K562 (cell line): ENCODE measurements at regions not wholly inside any gene's neighbourhood (a gene's known extent, or its start where the extent isn't known, plus 50 kb on each side); places are given as distances from the start of the nearest gene placed in this dataset.

Experiments
- BCL6 ChIP-seq: fragments of 250-450 bp; sonication (Bioruptor Pico); IDR thresholded peaks from 2 replicates; pipeline ENCODE4 v1.4.0; 2020
- BCLAF1 ChIP-seq, 2 experiments: fragments of 450-650 bp in 1 of 2; IDR thresholded peaks; 2 replicates each; pipeline ENCODE4 v1.6.1; 2011 to 2017; ENCODE audit warnings: low read depth in 2 of 2, antibody characterized with exemption in 1 of 2, borderline replicate concordance in 1 of 2, low read length in 1 of 2, mild to moderate bottlenecking in 1 of 2, mixed read lengths in 1 of 2; ENCODE audit not compliant: control insufficient read depth in 1 of 2
- BCOR ChIP-seq: fragments of 450-650 bp; IDR thresholded peaks from 2 replicates; pipeline ENCODE4 v1.6.1; 2016
- CBFB ChIP-seq: sonication (generic); formaldehyde crosslinking; IDR thresholded peaks from 2 replicates; pipeline ENCODE4 v1.4.0; 2020; ENCODE audit warnings: mild to moderate bottlenecking, missing genetic modification reagents
- FOXP1 ChIP-seq: sonication (generic); formaldehyde crosslinking; IDR thresholded peaks from 2 replicates; pipeline ENCODE4 v1.8.0; 2022; ENCODE audit warnings: mild to moderate bottlenecking, missing genetic modification reagents
- HCFC1 ChIP-seq: IDR thresholded peaks from 2 replicates; pipeline ENCODE4 v1.6.1; 2012; ENCODE audit warnings: low read depth, low read length, improper control_type of control experiment
- HDAC8 ChIP-seq: fragments of 450-650 bp; IDR thresholded peaks from 2 replicates; pipeline ENCODE4 v1.6.1; 2016; ENCODE audit warnings: mild to moderate bottlenecking, missing genetic modification characterization, moderate library complexity, missing compliant biosample characterization
- HEY1 ChIP-seq: fragments of 250-450 bp; sonication (Bioruptor Pico); IDR thresholded peaks from 2 replicates; pipeline ENCODE4 v1.5.0; 2020; ENCODE audit warnings: mild to moderate bottlenecking, moderate library complexity, borderline replicate concordance
- HMBOX1 ChIP-seq: sonication (generic); IDR thresholded peaks from 2 replicates; pipeline ENCODE4 v1.6.1; 2016
- NEUROD1 ChIP-seq: fragments of 150-350 bp; IDR thresholded peaks from 2 replicates; pipeline ENCODE4 v1.6.1; 2014; ENCODE audit warnings: borderline replicate concordance, low read length, low read depth; ENCODE audit not compliant: partially characterized antibody
- PKNOX1 ChIP-seq: fragments of 450-650 bp; IDR thresholded peaks from 2 replicates; pipeline ENCODE4 v1.6.1; 2016
- PML ChIP-seq: IDR thresholded peaks from 2 replicates; pipeline ENCODE4 v1.6.1; 2012; ENCODE audit warnings: low read length, inconsistent platforms
- POLR2AphosphoS2 ChIP-seq: IDR thresholded peaks from 2 replicates; pipeline ENCODE4 v1.6.1; 2012; ENCODE audit warnings: low read length, improper control_type of control experiment
- POLR3A ChIP-seq: IDR thresholded peaks from 2 replicates; pipeline ENCODE4 v1.6.1; 2011; ENCODE audit warnings: borderline replicate concordance, mild to moderate bottlenecking, moderate library complexity; ENCODE audit not compliant: insufficient read length, insufficient read depth; ENCODE audit errors: extremely low read depth
- SMARCC2 ChIP-seq: fragments of 450-650 bp; IDR thresholded peaks from 2 replicates; pipeline ENCODE4 v1.6.1; 2017; ENCODE audit warnings: antibody characterized with exemption, moderate library complexity, mild to moderate bottlenecking, low read depth
- SRF ChIP-seq, 2 experiments: fragments of 250-450, 450-650 bp in 1 of 2; sonication (Bioruptor Pico) in 1 of 2; sonication (generic) in 1 of 2; formaldehyde crosslinking; IDR thresholded peaks; 2 replicates each; pipeline versions ENCODE4 v1.5.0 to v1.5.1; 2020 to 2022; ENCODE audit warnings: mild to moderate bottlenecking in 1 of 2, missing genetic modification reagents in 1 of 2
- SRSF9 ChIP-seq: fragments of 200-400 bp; formaldehyde crosslinking; IDR thresholded peaks from 2 replicates; pipeline ENCODE4 v1.6.1; 2017; ENCODE audit warnings: low read depth, low read length, borderline replicate concordance
- TAF1 ChIP-seq: IDR thresholded peaks from 2 replicates; pipeline ENCODE4 v1.6.1; 2011; ENCODE audit warnings: mild to moderate bottlenecking, low read length, moderate library complexity; ENCODE audit not compliant: insufficient read depth, control insufficient read depth, severe bottlenecking; ENCODE audit errors: extremely low read depth
- XRCC3 ChIP-seq: fragments of 450-650 bp; IDR thresholded peaks from 2 replicates; pipeline ENCODE4 v1.6.1; 2017; ENCODE audit warnings: mild to moderate bottlenecking, moderate library complexity
- ZC3H4 ChIP-seq: sonication (generic); formaldehyde crosslinking; IDR thresholded peaks from 2 replicates; pipeline ENCODE4 v1.9.0; 2021; ENCODE audit warnings: missing genetic modification reagents, borderline replicate concordance
- ZNF174 ChIP-seq: fragments of 250-450 bp; sonication (Bioruptor Pico); IDR thresholded peaks from 2 replicates; pipeline ENCODE4 v1.4.0; 2020; ENCODE audit warnings: mild to moderate bottlenecking
- ZNF316 ChIP-seq: fragments of 450-650 bp; IDR thresholded peaks from 2 replicates; pipeline ENCODE4 v1.6.1; 2016
- ZNF583 ChIP-seq: fragments of 250-450 bp; sonication (Bioruptor Pico); IDR thresholded peaks from 2 replicates; pipeline ENCODE4 v1.4.0; 2020
- TF ChIP-seq, protein P1 (sequence below): fragments of 450-650 bp; IDR thresholded peaks from 2 replicates; pipeline ENCODE4 v1.6.1; 2017; ENCODE audit warnings: antibody characterized with exemption

- peak; percentile 62; the same call in 1 of the 2 replicates for TF ChIP-seq BCOR
- TF ChIP-seq ZNF316, result no peak
- TF ChIP-seq HDAC8 (tag), result no peak
- no peak for TF ChIP-seq SRSF9
- TF ChIP-seq HEY1 (CRISPR knock-in tag), result 0 out of 2 replicates have a peak, but pooled peaks have one; percentile 42
- TF ChIP-seq PML, result no peak
- no peak for TF ChIP-seq FOXP1 (CRISPR knock-in tag)
- no peak for TF ChIP-seq BCL6
- no peak for TF ChIP-seq ZNF583
- peak; percentile 32; the same call in 1 of the 2 replicates for TF ChIP-seq PKNOX1
- no peak for TF ChIP-seq POLR2AphosphoS2
- TF ChIP-seq, protein P1, sequence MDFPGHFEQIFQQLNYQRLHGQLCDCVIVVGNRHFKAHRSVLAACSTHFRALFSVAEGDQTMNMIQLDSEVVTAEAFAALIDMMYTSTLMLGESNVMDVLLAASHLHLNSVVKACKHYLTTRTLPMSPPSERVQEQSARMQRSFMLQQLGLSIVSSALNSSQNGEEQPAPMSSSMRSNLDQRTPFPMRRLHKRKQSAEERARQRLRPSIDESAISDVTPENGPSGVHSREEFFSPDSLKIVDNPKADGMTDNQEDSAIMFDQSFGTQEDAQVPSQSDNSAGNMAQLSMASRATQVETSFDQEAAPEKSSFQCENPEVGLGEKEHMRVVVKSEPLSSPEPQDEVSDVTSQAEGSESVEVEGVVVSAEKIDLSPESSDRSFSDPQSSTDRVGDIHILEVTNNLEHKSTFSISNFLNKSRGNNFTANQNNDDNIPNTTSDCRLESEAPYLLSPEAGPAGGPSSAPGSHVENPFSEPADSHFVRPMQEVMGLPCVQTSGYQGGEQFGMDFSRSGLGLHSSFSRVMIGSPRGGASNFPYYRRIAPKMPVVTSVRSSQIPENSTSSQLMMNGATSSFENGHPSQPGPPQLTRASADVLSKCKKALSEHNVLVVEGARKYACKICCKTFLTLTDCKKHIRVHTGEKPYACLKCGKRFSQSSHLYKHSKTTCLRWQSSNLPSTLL, result no peak
- TF ChIP-seq HMBOX1, result peak; percentile 98
- no peak for TF ChIP-seq XRCC3
- TF ChIP-seq ZC3H4 (CRISPR knock-in tag), result no peak
- TF ChIP-seq TAF1, result no peak
- TF ChIP-seq NEUROD1, result no peak
- TF ChIP-seq BCLAF1 (IDR thresholded peaks at IDR 0.05; ENCODE audit: borderline replicate concordance in 1 of 2, control insufficient read depth in 1 of 2, low read depth in 2 of 2, low read length in 1 of 2), result no peak
- no peak for TF ChIP-seq POLR3A
- TF ChIP-seq CBFB (CRISPR knock-in tag), result no peak
- TF ChIP-seq ZNF174 (CRISPR knock-in tag), result no peak
- no peak for TF ChIP-seq SRF (CRISPR knock-in tag; IDR thresholded peaks at IDR 0.05)
- TF ChIP-seq HCFC1, result no peak
- TF ChIP-seq SMARCC2, result no peak
These were observed 109.5 kb upstream of the NFIA start (continued) for GRCh38 chr1:60972841-60973364.
